VCaP (cell line): ENCODE measurements at regions not wholly inside any gene's neighbourhood (a gene's known extent, or its start where the extent isn't known, plus 50 kb on each side); places are given as distances from the start of the nearest gene placed in this dataset.

Experiments
- H3K27ac ChIP-seq: fragments of 450-650 bp; 2 replicates; pipeline ENCODE4 v1.5.1; 2017
- TF ChIP-seq, protein P1 (sequence below): fragments of 450-650 bp; conservative IDR thresholded peaks from 2 replicates; pipeline ENCODE4 v1.5.1; 2017; ENCODE audit warnings: mild to moderate bottlenecking, moderate library complexity

DNA sequence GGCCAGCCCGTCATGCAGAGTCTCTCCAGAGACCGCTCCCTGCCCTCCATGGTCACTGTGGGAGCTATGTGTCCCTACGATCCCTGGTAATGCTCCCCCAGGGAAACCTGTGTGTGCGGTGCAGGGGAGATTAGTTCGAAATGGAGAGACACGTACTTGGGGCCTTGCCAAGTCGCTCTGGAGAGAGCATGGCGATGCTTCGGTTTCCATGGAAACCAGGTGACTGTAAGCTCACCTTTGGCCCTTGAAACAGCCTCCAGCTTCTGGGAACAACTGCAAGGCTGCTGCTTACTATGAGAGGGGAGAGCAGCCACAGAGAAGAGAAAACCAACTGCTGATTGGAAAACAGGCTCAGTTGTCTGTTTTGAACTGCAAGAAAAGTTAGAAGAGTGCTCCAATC lies 879.7 kb upstream of the EEF2KMT start:
- TF ChIP-seq, protein P1, sequence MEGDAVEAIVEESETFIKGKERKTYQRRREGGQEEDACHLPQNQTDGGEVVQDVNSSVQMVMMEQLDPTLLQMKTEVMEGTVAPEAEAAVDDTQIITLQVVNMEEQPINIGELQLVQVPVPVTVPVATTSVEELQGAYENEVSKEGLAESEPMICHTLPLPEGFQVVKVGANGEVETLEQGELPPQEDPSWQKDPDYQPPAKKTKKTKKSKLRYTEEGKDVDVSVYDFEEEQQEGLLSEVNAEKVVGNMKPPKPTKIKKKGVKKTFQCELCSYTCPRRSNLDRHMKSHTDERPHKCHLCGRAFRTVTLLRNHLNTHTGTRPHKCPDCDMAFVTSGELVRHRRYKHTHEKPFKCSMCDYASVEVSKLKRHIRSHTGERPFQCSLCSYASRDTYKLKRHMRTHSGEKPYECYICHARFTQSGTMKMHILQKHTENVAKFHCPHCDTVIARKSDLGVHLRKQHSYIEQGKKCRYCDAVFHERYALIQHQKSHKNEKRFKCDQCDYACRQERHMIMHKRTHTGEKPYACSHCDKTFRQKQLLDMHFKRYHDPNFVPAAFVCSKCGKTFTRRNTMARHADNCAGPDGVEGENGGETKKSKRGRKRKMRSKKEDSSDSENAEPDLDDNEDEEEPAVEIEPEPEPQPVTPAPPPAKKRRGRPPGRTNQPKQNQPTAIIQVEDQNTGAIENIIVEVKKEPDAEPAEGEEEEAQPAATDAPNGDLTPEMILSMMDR, result no peak

DNA sequence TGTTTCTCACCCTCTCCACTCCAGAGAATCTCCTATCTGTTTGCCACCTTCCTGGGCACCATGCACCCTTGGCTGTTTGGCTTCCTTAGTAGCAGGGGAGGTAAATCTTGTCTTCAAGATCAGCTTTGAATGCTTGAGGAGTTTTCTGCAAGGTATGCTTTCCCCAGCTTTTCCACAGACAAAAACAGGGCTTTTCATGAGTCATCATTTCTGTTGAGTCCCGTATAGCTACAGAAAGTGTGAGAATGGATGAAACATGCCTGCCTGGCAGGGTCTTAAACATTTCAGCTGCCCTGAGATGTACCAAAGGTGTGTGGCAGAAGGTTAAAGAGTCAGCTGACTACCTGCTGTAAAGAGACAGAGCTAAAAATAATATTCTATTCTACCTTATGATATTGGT lies 875.2 kb upstream of the EEF2KMT start:
- TF ChIP-seq, protein P1, result no peak
- no peak overlapping the region for H3K27ac ChIP-seq

More for the DNA sequence above, 879.7 kb upstream of the EEF2KMT start:
- no peak overlapping the region for H3K27ac ChIP-seq

DNA sequence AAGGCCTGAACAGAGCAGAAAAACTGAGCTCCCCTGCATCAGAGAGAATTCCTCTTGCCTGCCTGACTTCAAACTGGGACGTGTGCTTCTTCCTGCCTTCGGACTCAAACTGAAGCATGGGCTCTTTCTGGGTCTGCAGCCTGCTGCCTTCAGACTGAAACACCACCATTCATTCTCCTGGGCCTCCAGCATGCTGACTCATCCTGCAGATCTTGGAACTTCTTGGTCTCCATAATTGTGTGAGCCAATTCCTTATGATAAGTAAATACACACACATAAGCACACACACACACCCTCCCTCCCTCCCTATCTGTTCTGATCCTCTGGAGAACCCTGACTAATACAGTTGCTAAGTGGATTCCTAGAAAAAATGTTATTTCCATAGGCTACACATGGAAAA lies 874.3 kb upstream of the EEF2KMT start:
- TF ChIP-seq, protein P1, result no peak

DNA sequence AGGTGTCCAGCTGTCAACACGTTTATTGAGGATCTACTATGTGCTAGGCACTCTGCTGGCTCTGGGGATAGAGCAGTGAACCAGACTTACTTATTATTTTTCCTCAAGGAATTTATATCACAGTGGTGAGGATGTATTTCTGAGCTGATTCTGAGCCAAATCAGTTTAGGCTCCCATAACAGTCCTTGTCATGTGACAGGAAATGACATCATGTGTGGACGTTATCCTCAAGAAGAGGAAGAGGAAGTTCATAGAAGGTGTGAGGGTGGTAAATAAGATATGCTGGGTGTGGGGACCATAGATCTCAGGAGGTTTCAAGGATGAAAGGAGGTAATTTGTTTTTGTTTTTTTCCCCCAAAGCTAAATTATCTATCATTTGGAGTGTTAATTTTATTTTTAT lies 873.5 kb upstream of the EEF2KMT start:
- TF ChIP-seq, protein P1, result no peak
- no peak overlapping the region for H3K27ac ChIP-seq

More for the DNA sequence above, 874.3 kb upstream of the EEF2KMT start:
- H3K27ac ChIP-seq, result no peak overlapping the region

DNA sequence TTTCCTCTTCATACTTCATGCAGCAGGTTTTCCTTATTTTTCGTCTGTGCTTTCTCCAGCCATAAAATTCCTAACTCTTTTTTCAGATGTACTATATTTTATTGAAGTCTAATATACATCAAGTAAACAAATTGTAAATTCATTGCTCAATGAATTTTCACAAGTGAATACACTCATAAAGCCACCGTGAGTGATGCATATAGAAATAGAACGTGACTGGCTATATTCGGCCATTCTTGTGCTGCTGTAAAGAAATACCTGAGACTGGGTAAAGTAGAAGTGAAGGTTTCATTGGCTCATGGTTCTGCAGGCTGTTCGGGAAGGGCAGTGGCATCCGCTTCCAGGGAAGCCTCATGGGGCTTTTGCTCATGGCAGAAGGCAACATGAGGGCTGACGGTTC lies 868.4 kb upstream of the EEF2KMT start:
- TF ChIP-seq, protein P1, result no peak
- no peak overlapping the region for H3K27ac ChIP-seq

DNA sequence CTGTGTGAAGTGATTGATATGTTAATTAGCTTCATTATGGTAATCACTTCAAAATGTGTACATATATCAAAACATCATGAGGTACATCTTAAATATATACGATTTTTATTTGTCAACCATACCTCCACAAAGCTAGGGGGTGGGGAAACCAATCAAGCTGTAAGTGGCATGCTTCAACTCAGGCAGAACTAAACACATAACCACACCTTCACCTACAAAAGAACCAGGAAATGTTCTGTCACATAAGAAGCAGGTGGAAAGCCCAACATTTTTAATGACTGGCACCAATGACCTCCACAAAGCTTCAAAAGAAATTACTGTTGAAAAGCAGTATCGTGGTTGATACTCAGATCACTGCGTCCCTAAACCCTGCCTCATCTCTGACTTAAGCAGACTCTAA lies 867.7 kb upstream of the EEF2KMT start:
- TF ChIP-seq, protein P1, result no peak
- H3K27ac ChIP-seq, result no peak overlapping the region

DNA sequence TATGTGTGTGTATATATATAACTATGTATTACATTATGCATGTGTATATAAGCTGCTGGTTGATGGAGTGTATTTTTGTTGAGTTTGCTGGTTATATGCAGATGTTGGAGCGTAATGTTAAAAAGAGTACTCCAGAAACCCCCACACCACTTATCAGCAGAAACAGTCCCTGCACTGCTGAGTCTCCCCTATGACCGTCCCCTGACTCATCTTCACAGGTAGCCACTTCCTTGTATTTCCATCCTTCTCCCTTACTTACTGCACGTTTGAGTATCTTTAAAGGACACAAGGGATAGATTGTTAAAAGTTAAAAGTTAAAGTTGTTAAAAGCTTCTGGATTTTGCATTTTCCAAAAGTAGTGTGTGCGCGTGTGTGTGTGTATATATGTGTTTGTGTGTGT lies 853.9 kb upstream of the EEF2KMT start:
- TF ChIP-seq, protein P1, result no peak
- no peak overlapping the region for H3K27ac ChIP-seq

DNA sequence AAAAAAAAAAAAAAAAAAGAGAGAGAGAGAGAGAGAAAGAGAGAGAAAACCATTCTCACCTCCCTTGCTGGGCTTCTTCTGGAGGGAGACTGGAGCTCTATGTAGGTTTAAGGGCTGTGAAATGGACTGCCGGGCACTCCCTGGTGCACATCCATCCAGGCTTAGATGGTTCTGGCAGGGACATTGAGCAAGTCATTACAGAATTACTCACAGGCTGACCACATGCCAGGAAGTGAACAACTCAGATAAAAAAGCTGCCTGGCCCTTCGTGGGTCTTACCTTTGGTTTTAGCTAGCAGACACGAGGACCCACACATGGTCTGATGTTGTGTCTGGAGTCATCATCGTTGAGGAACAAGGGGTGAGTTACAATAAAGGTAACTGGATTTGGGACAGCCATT lies 847.4 kb upstream of the EEF2KMT start:
- TF ChIP-seq, protein P1, result no peak
- no peak overlapping the region for H3K27ac ChIP-seq
